ENCODE measurements at regions not wholly inside any gene's neighbourhood (a gene's known extent, or its start where the extent isn't known, plus 50 kb on each side); places are given as distances from the start of the nearest gene placed in this dataset.

GRCh38 chr2:236744281-236744705 is 174.7 kb downstream of the ACKR3 start:
- Histone ChIP-seq H3K79me1 (ENCODE audit: low read depth, low read length) (no peaks in the 10 kb centered on the region), H4K5ac (ENCODE audit: insufficient read length, low read depth, low read length) (no peak overlapping the region), H2BK20ac (ENCODE audit: low read length) (no peak overlapping the region), H3K4me2 (ENCODE audit: insufficient read depth in 1 of 2, low read depth in 2 of 2, low read length in 2 of 2) (no peak overlapping the region), H4K8ac (ENCODE audit: extremely low read depth, insufficient read depth, low read length) (no peak overlapping the region), H2BK12ac (ENCODE audit: low read depth, low read length) (no peak overlapping the region), H3K9ac (replicated peaks in 1 of 4; ENCODE audit: extremely low read depth in 1 of 4, low read depth in 3 of 4, low read length in 3 of 4) (no peak overlapping the region), H4K20me1 (replicated peaks in 1 of 2; ENCODE audit: control insufficient read depth in 1 of 2, insufficient read depth in 2 of 2, low read length in 2 of 2) (no peaks in the 10 kb centered on the region), H4K91ac (replicated peaks; ENCODE audit: insufficient read length, low read length) (no peak overlapping the region), H3K79me2 (ENCODE audit: control insufficient read depth in 1 of 2, insufficient read depth in 2 of 2, low read length in 2 of 2) (no peaks in the 10 kb centered on the region), H2BK5ac (ENCODE audit: low read depth, low read length) (no peak overlapping the region), H3K14ac (ENCODE audit: insufficient read length) (no peak overlapping the region), H2AFZ (ENCODE audit: low read length) (no peak overlapping the region), H3K23ac (ENCODE audit: insufficient read length) (no peak overlapping the region), H3K56ac (replicated peaks; ENCODE audit: insufficient read length, low read depth, low read length) (no peak overlapping the region), H2BK15ac (ENCODE audit: low read length) (0 out of 2 replicates have a peak overlapping the region, but pooled peaks have one; percentile 72), H3K23me2 (ENCODE audit: low read depth, low read length) (peaks cover 2% of the 10 kb centered on the region; the same call in 1 of the 2 replicates), H3K4me3 (ENCODE audit: extremely low read depth in 1 of 4, insufficient read depth in 2 of 4, low read depth in 3 of 4, low read length in 4 of 4) (no peak overlapping the region), H2BK120ac (replicated peaks; ENCODE audit: low read depth, low read length) (no peak overlapping the region), H3K36me3 (ENCODE audit: control insufficient read depth in 2 of 4, insufficient read depth in 4 of 4, low read length in 3 of 4) (no peaks in the 10 kb centered on the region), H3K4me1 (replicated peaks in 1 of 4; ENCODE audit: control insufficient read depth in 3 of 4, insufficient read depth in 4 of 4, low read length in 3 of 4) (peaks cover 0 to 5% (median 3%) of the 10 kb centered on the region in 4 experiments; a peak in 5 of 7 replicates), H3K4ac (replicated peaks; ENCODE audit: insufficient read length, low read depth, low read length) (no peak overlapping the region), H3K18ac (ENCODE audit: extremely low read depth, low read length) (no peak overlapping the region), H3K9me3 (ENCODE audit: insufficient read depth in 2 of 2, low read depth in 1 of 2, low read length in 1 of 2) (no peaks in the 10 kb centered on the region), H3K27me3 (replicated peaks in 1 of 4; ENCODE audit: control insufficient read depth in 3 of 4, extremely low read depth in 1 of 4, insufficient read depth in 3 of 4, low read length in 3 of 4) (no peaks in the 10 kb centered on the region), H3K27ac (ENCODE audit: low read depth, low read length) (no peak overlapping the region), H2AK5ac (ENCODE audit: low read depth, low read length) (no peak overlapping the region)
- CTCF ChIA-PET (ENCODE audit: partially characterized antibody): interaction anchor here (1.3 kb wide), 1 partner anchor 316 kb away, joined by 3 read pairs; no protein-coding TSS in a partner anchor
- no peak for FAIRE-seq
- POLR2A ChIA-PET (ENCODE audit: partially characterized antibody): no interaction called here
- TF ChIP-seq MAFK (IDR thresholded peaks at IDR 0.05; ENCODE audit: low read depth, low read length) (0 out of 2 replicates have a peak, but pooled peaks have one; percentile 21), CREB1 (IDR thresholded peaks at IDR 0.05) (no peak), RXRA (IDR thresholded peaks at IDR 0.05; ENCODE audit: insufficient read depth, low read depth, low read length) (no peak)
- DNase-seq (ENCODE audit: low read depth in 1 of 2, low spot score in 2 of 2): no peak
- 87% methylated on average over 6 of the region's 6 CpGs; no CpG with 5 or more reads in 1 of the 2 experiments for WGBS, 2 experiments (ENCODE audit: extremely low coverage in 1 of 2, insufficient coverage in 1 of 2, insufficient read length in 1 of 2, insufficient replicate concordance in 2 of 2, low coverage in 1 of 2, low lambda C conversion rate in 2 of 2, missing lambda C conversion rate in 1 of 2)

Data from H1 (cell line).